SK-N-SH treated with all-trans-retinoic acid at 6 μM for 48 hours (cell line): ENCODE measurements at regions not wholly inside any gene's neighbourhood (a gene's known extent, or its start where the extent isn't known, plus 50 kb on each side); places are given as distances from the start of the nearest gene placed in this dataset.

Source experiments
- ARNTL ChIP-seq: fragments of 450-650 bp; formaldehyde crosslinking; IDR thresholded peaks from 2 replicates; pipeline ENCODE4 v1.5.0; 2020; ENCODE audit warnings: low read depth, mild to moderate bottlenecking, moderate library complexity, borderline replicate concordance
- ESRRG ChIP-seq: fragments of 250-450 bp; sonication (Bioruptor Pico); IDR thresholded peaks from 2 replicates; pipeline ENCODE4 v1.6.1; 2021; ENCODE audit warnings: mild to moderate bottlenecking
- GLIS3 ChIP-seq: fragments of 250-450 bp; sonication (Bioruptor Pico); IDR thresholded peaks from 2 replicates; pipeline ENCODE4 v1.5.0; 2020; ENCODE audit warnings: mild to moderate bottlenecking, moderate library complexity
- PATZ1 ChIP-seq: fragments of 250-450 bp; sonication (Bioruptor Pico); IDR thresholded peaks from 2 replicates; pipeline ENCODE4 v1.8.0; 2020; ENCODE audit warnings: mild to moderate bottlenecking, moderate library complexity, borderline replicate concordance
- POU6F1 ChIP-seq: fragments of 250-450 bp; sonication (Bioruptor Pico); IDR thresholded peaks from 2 replicates; pipeline ENCODE4 v1.8.0; 2021; ENCODE audit warnings: low read depth, mild to moderate bottlenecking, moderate library complexity, borderline replicate concordance
- RARB ChIP-seq: fragments of 250-450 bp; sonication (Bioruptor Pico); IDR thresholded peaks from 2 replicates; pipeline ENCODE4 v1.8.0; 2021; ENCODE audit warnings: mild to moderate bottlenecking, moderate library complexity
- TOX ChIP-seq: fragments of 250-450 bp; sonication (Bioruptor Pico); IDR thresholded peaks from 2 replicates; pipeline ENCODE4 v1.8.0; 2021; ENCODE audit warnings: mild to moderate bottlenecking, moderate library complexity, borderline replicate concordance
- ZC3H10 ChIP-seq: fragments of 250-450 bp; sonication (Bioruptor Pico); IDR thresholded peaks from 2 replicates; pipeline ENCODE4 v1.5.1; 2021; ENCODE audit warnings: mild to moderate bottlenecking, moderate library complexity
- ZFP3 ChIP-seq: fragments of 250-450 bp; sonication (Bioruptor Pico); IDR thresholded peaks from 2 replicates; pipeline ENCODE4 v1.5.0; 2020; ENCODE audit warnings: mild to moderate bottlenecking, moderate library complexity
- ZFP30 ChIP-seq: fragments of 450-650 bp; formaldehyde crosslinking; IDR thresholded peaks from 2 replicates; pipeline ENCODE4 v1.5.0; 2022; ENCODE audit warnings: mild to moderate bottlenecking, moderate library complexity
- ZNF8 ChIP-seq: fragments of 450-650 bp; formaldehyde crosslinking; IDR thresholded peaks from 2 replicates; pipeline ENCODE4 v1.5.0; 2020; ENCODE audit warnings: mild to moderate bottlenecking, moderate library complexity

- TF ChIP-seq ZFP3 (no peak), TOX (CRISPR knock-in tag) (no peak), POU6F1 (CRISPR knock-in tag) (no peak), ESRRG (CRISPR knock-in tag) (no peak), ZNF8 (no peak), PATZ1 (CRISPR knock-in tag) (no peak), ARNTL (CRISPR knock-in tag) (no peak), ZFP30 (CRISPR knock-in tag) (no peak), RARB (CRISPR knock-in tag) (no peak), ZC3H10 (CRISPR knock-in tag) (no peak), GLIS3 (CRISPR knock-in tag) (no peak)
These were observed 114.2 kb upstream of the GRXCR1 start for GRCh38 chr4:42778349-42778748.
